ENCODE measurements at regions not wholly inside any gene's neighbourhood (a gene's known extent, or its start where the extent isn't known, plus 50 kb on each side); places are given as distances from the start of the nearest gene placed in this dataset.

DNA sequence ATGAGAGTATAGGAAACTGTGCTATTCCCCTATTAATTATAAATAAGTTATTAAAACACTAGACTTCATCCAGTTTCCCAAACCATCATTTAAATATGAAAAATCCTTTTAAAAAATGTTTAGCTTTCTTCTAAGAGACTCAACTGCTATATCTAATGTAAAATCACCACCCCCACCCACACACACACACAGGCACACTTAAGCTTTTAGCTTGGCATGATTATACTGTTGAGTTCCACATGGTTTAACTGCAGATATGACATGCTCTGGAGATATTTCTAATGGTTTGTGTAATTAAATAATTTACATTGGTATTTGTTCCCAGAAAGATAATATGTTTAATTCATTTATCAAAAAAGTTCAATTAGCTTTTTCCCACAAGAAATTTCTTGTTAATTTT lies 1700.1 kb upstream of the SLC10A2 start:
- DNase-seq (ENCODE audit: low spot score in 2 of 2): no peak
- intact Hi-C loops (cut with DNase I; ENCODE audit: low total_unique reads): no loop called here
- TF ChIP-seq POLR2A (IDR thresholded peaks at IDR 0.05): no peak
- TF ChIP-seq, protein P1, sequence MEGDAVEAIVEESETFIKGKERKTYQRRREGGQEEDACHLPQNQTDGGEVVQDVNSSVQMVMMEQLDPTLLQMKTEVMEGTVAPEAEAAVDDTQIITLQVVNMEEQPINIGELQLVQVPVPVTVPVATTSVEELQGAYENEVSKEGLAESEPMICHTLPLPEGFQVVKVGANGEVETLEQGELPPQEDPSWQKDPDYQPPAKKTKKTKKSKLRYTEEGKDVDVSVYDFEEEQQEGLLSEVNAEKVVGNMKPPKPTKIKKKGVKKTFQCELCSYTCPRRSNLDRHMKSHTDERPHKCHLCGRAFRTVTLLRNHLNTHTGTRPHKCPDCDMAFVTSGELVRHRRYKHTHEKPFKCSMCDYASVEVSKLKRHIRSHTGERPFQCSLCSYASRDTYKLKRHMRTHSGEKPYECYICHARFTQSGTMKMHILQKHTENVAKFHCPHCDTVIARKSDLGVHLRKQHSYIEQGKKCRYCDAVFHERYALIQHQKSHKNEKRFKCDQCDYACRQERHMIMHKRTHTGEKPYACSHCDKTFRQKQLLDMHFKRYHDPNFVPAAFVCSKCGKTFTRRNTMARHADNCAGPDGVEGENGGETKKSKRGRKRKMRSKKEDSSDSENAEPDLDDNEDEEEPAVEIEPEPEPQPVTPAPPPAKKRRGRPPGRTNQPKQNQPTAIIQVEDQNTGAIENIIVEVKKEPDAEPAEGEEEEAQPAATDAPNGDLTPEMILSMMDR (IDR thresholded peaks at IDR 0.05): no peak
- no peak overlapping the region for H3K4me3 ChIP-seq (ENCODE audit: low read depth, poor library complexity, severe bottlenecking)

DNA sequence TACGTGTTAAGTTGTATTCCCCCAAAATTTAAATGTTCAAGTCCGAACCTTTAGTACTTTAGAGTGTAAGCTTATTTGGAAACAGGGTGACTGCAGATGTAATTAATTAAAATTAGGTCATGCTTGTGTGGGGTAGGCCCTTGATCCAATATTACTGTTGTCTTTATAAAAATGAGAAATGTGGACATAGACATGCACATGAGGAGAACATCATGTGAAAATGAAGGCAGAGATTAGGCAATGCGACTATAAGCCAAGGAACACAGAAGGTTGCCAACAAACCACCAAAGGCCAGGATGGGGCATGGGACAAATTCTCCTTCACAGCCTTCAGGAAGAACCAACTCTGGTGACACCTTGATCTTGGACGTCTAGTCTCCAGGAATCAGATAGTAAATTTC lies 1698.4 kb upstream of the SLC10A2 start:
- 66 to 69% methylated on average over 4 of the region's 4 CpGs for WGBS, 2 donors

DNA sequence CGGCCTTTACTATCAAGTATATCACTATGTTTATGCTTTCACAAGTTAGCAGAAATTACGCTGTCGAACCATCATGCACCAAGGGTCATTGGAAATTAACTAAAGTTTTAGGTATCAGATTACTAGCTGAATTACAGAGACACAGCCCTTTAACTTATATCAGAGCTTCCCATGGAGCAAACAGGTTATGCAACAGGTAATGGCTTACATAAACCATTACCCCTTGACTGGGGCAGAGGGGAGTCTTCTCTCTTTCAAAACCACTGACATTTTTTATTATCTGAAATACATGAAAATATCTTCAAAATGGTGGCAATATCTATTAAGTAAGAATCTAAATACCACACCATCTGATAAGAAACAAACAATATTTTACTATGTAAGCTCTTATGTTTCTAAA lies 1692.9 kb upstream of the SLC10A2 start:
- no peak for DNase-seq (ENCODE audit: low spot score in 2 of 2)
- H3K4me3 ChIP-seq (ENCODE audit: low read depth, poor library complexity, severe bottlenecking): no peak overlapping the region
- intact Hi-C loops (cut with DNase I; ENCODE audit: low total_unique reads): no loop called here
- 97 to 98% methylated on average over 3 of the region's 3 CpGs for WGBS, 2 donors
- TF ChIP-seq, protein P1 (IDR thresholded peaks at IDR 0.05): no peak
- TF ChIP-seq POLR2A (IDR thresholded peaks at IDR 0.05): no peak

More for the DNA sequence above, 1698.4 kb upstream of the SLC10A2 start:
- TF ChIP-seq POLR2A (IDR thresholded peaks at IDR 0.05): no peak
- TF ChIP-seq, protein P1 (IDR thresholded peaks at IDR 0.05): no peak
- intact Hi-C loops (cut with DNase I; ENCODE audit: low total_unique reads): no loop called here
- peak in 1 of 2 donors; percentile 36 for DNase-seq (ENCODE audit: low spot score in 2 of 2)
- H3K4me3 ChIP-seq (ENCODE audit: low read depth, poor library complexity, severe bottlenecking): no peak overlapping the region

DNA sequence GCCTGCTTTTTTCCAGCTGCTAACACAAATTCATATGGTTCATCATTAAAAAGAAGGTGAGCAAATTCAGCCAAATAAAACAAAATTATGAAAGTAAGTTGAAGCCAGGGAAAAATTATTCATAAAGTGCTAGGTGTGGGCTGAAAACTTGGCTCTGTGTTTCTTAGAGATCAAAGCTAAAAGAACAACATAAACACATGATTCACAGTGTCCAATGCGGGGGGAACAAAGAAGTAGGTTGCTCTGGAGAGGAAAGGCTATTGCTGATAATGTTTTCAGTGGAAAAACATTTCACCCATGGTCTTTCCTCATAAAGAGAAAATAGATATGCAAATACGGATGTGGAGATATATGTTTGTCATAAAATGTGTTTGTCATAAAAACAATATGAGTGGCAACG lies 1691.5 kb upstream of the SLC10A2 start:
- WGBS, 2 donors: 44 to 50% methylated on average over 3 of the region's 3 CpGs
- no peak for TF ChIP-seq POLR2A (IDR thresholded peaks at IDR 0.05)
- TF ChIP-seq, protein P1 (IDR thresholded peaks at IDR 0.05): no peak
- intact Hi-C loops (cut with DNase I; ENCODE audit: low total_unique reads): no loop called here
- DNase-seq (ENCODE audit: low spot score in 2 of 2): no peak
- H3K4me3 ChIP-seq (ENCODE audit: low read depth, poor library complexity, severe bottlenecking): no peak overlapping the region

DNA sequence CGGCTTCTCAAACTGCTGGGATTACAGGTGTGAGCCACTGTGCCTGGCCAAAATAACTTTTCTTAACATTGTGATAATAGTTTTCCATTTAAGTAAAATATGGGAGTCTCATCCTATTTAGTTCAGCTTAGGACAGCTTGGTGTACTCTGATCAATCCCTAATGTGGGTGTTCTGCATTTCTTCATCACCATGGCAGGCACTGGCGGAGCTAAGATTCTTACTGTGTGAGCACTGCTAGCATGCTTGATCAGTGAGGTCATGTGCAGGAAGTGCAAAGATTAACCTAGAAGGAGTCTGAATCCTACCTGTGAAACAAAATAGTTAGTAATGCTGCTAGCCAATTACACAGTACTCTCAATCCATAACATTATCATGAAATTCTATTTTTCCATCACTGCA lies 1684.2 kb upstream of the SLC10A2 start:
- no peak for DNase-seq (ENCODE audit: low spot score in 2 of 2)
- 94 to 95% methylated on average over 2 of the region's 2 CpGs for WGBS, 2 donors
- intact Hi-C loops (cut with DNase I; ENCODE audit: low total_unique reads): no loop called here
- no peak overlapping the region for H3K4me3 ChIP-seq (ENCODE audit: low read depth, poor library complexity, severe bottlenecking)
- TF ChIP-seq, protein P1 (IDR thresholded peaks at IDR 0.05): no peak
- TF ChIP-seq POLR2A (IDR thresholded peaks at IDR 0.05): no peak

DNA sequence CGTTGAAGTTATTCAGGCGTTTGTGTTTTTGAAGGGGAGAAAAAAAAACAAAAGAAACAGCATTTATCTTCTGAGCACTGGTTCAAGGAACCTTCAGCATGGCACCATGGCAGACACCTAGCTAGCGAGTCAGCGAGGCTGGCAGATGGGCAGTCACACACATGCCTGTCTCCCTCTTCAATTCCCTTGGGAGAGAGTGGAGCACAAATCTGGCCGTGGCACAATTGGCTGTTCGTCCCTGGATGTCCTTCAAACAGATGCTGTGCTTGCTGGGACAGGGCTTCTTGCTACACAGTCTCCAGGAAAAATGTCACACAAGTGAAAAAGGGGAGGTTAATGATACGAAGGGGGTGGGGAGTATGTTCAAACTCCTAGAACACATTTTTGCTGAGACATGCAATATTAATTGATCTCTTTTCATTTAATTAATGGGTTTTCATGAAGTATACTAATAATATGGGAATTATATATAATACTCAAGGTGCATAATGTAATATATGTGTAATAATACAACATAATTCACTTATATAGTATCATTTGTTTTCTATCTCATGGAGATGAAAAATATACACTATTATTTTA lies 1674.5 kb upstream of the SLC10A2 start:
- no peak for DNase-seq (ENCODE audit: low spot score in 2 of 2)
- 61 to 74% methylated on average over 7 of the region's 7 CpGs for WGBS, 2 donors
- no peak overlapping the region for H3K4me3 ChIP-seq (ENCODE audit: low read depth, poor library complexity, severe bottlenecking)
- intact Hi-C loops (cut with DNase I; ENCODE audit: low total_unique reads): no loop called here
- no peak for TF ChIP-seq POLR2A (IDR thresholded peaks at IDR 0.05)
- TF ChIP-seq, protein P1 (IDR thresholded peaks at IDR 0.05): no peak

Measured in lower leg skin (tissue), 4 donors.